HEK293 (cell line): ENCODE measurements at regions not wholly inside any gene's neighbourhood (a gene's known extent, or its start where the extent isn't known, plus 50 kb on each side); places are given as distances from the start of the nearest gene placed in this dataset.
"Not testable (repeated sequence)": the region's sequence is repeated elsewhere in the genome, so short reads cannot be mapped to it uniquely, and the experiment has no call there.

Experiments used
- CTCF ChIA-PET: fragments of 350-600 bp; formaldehyde crosslinking; extraction: SDS; loops from one replicate; lab custom pipeline; 2021; ENCODE audit warnings: antibody characterized with exemption; lab: Yijun Ruan, JAX
- POLR2A ChIA-PET: fragments of 300-600 bp; formaldehyde crosslinking; extraction: SDS; loops from one replicate; lab custom pipeline; 2020; ENCODE audit warnings: antibody characterized with exemption, inconsistent platforms; lab: Yijun Ruan, JAX
- H3K27ac ChIP-seq: fragments of 200-500 bp; sonication (Bioruptor generic); 2 replicates; pipeline ENCODE4 v1.5.1; 2014; ENCODE audit warnings: low read depth, low read length, control low read depth, inconsistent platforms; ENCODE audit errors: extremely low read depth
- H3K36me3 ChIP-seq, 2 experiments: fragments of 200-500 bp in 1 of 2; sonication (Bioruptor generic) in 1 of 2; 1 replicate in 1 of 2; 2 replicates in 1 of 2; pipeline ENCODE4 v1.5.1; 2014 to 2017; ENCODE audit warnings: inconsistent platforms in 2 of 2, low read length in 2 of 2; ENCODE audit not compliant: control insufficient read depth in 2 of 2, insufficient read depth in 1 of 2
- H3K4me1 ChIP-seq: fragments of 200-500 bp; sonication (Bioruptor generic); 2 replicates; pipeline ENCODE4 v1.5.1; 2014; ENCODE audit warnings: mild to moderate bottlenecking, low read length, inconsistent platforms; ENCODE audit not compliant: control insufficient read depth, insufficient read depth
- H3K4me3 ChIP-seq: 2 replicates; pipeline ENCODE4 v1.5.1; 2011; ENCODE audit warnings: low read depth, mild to moderate bottlenecking, control low read depth, low read length, moderate library complexity
- H3K9me3 ChIP-seq: fragments of 200-500 bp; sonication (Bioruptor generic); 2 replicates; pipeline ENCODE4 v1.5.1; 2014; ENCODE audit warnings: low read depth, low read length, inconsistent platforms; ENCODE audit not compliant: control insufficient read depth, insufficient read depth
- GLI2 ChIP-seq: fragments of 450-650 bp; formaldehyde crosslinking; IDR thresholded peaks from 2 replicates; pipeline ENCODE4; 2017; ENCODE audit warnings: missing biosample characterization, missing genetic modification characterization, low read depth, borderline replicate concordance
- HOXC10 ChIP-seq: sonication (generic); formaldehyde crosslinking; IDR thresholded peaks from 2 replicates; pipeline ENCODE4 v1.8.1; 2023; ENCODE audit warnings: mild to moderate bottlenecking, missing genetic modification reagents
- KLF1 ChIP-seq: fragments of 450-650 bp; formaldehyde crosslinking; IDR thresholded peaks from 2 replicates; pipeline ENCODE4 v1.5.1; 2016; ENCODE audit warnings: missing biosample characterization, missing genetic modification characterization
- KLF17 ChIP-seq: fragments of 450-650 bp; formaldehyde crosslinking; IDR thresholded peaks from 2 replicates; pipeline ENCODE4 v1.5.1; 2016; ENCODE audit warnings: missing biosample characterization, missing genetic modification characterization
- PBX3 ChIP-seq: sonication (generic); formaldehyde crosslinking; IDR thresholded peaks from 2 replicates; pipeline ENCODE4 v1.8.1; 2022; ENCODE audit warnings: mild to moderate bottlenecking, moderate library complexity, missing genetic modification reagents
- ZBTB1 ChIP-seq: fragments of 450-650 bp; formaldehyde crosslinking; IDR thresholded peaks from 2 replicates; pipeline ENCODE4 v1.5.1; 2016; ENCODE audit warnings: missing biosample characterization, missing genetic modification characterization
- ZBTB6 ChIP-seq: fragments of 450-650 bp; formaldehyde crosslinking; IDR thresholded peaks from 2 replicates; pipeline ENCODE4 v1.5.1; 2017; ENCODE audit warnings: missing biosample characterization, missing genetic modification characterization
- ZNF140 ChIP-seq: fragments of 450-650 bp; formaldehyde crosslinking; IDR thresholded peaks from 2 replicates; pipeline ENCODE4 v1.5.1; 2016; ENCODE audit warnings: missing biosample characterization, missing genetic modification characterization
- ZNF148 ChIP-seq: fragments of 450-650 bp; formaldehyde crosslinking; IDR thresholded peaks from 2 replicates; pipeline ENCODE4 v1.5.0; 2017; ENCODE audit warnings: missing biosample characterization, missing genetic modification characterization, borderline replicate concordance
- ZNF211 ChIP-seq: fragments of 450-650 bp; formaldehyde crosslinking; IDR thresholded peaks from 2 replicates; pipeline ENCODE4 v1.5.1; 2016; ENCODE audit warnings: low read depth, missing biosample characterization, missing genetic modification characterization
- ZNF24 ChIP-seq: fragments of 450-650 bp; formaldehyde crosslinking; IDR thresholded peaks from 2 replicates; pipeline ENCODE4 v1.5.1; 2016; ENCODE audit warnings: missing biosample characterization, missing genetic modification characterization
- ZNF280C ChIP-seq: fragments of 450-650 bp; formaldehyde crosslinking; IDR thresholded peaks from 2 replicates; pipeline ENCODE4 v1.5.1; 2016; ENCODE audit warnings: missing biosample characterization, missing genetic modification characterization
- ZNF335 ChIP-seq: fragments of 450-650 bp; formaldehyde crosslinking; conservative IDR thresholded peaks from 2 replicates; pipeline ENCODE4 v1.5.1; 2016; ENCODE audit warnings: missing biosample characterization, missing genetic modification characterization
- ZNF341 ChIP-seq: fragments of 450-650 bp; formaldehyde crosslinking; IDR thresholded peaks from 2 replicates; pipeline ENCODE4; 2016; ENCODE audit warnings: low read depth, missing biosample characterization, missing genetic modification characterization
- ZNF362 ChIP-seq: fragments of 450-650 bp; formaldehyde crosslinking; IDR thresholded peaks from 2 replicates; pipeline ENCODE4 v1.5.1; 2016; ENCODE audit warnings: missing biosample characterization, missing genetic modification characterization
- ZNF473 ChIP-seq: fragments of 450-650 bp; formaldehyde crosslinking; IDR thresholded peaks from 2 replicates; pipeline ENCODE4 v1.5.1; 2017; ENCODE audit warnings: missing biosample characterization, missing genetic modification characterization
- ZNF600 ChIP-seq: fragments of 450-650 bp; formaldehyde crosslinking; IDR thresholded peaks from 2 replicates; pipeline ENCODE4 v1.5.1; 2016; ENCODE audit warnings: missing biosample characterization, missing genetic modification characterization
- ZNF664 ChIP-seq: fragments of 450-650 bp; formaldehyde crosslinking; IDR thresholded peaks from 2 replicates; pipeline ENCODE4 v1.5.1; 2016; ENCODE audit warnings: missing biosample characterization, missing genetic modification characterization
- ZNF670 ChIP-seq: fragments of 450-650 bp; formaldehyde crosslinking; IDR thresholded peaks from 2 replicates; pipeline ENCODE4 v1.5.1; 2016; ENCODE audit warnings: missing biosample characterization, missing genetic modification characterization, low read depth
- ZNF701 ChIP-seq: fragments of 450-650 bp; formaldehyde crosslinking; IDR thresholded peaks from 2 replicates; pipeline ENCODE4 v1.5.1; 2016; ENCODE audit warnings: missing biosample characterization, missing genetic modification characterization
- ZNF791 ChIP-seq: fragments of 450-650 bp; formaldehyde crosslinking; IDR thresholded peaks from 2 replicates; pipeline ENCODE4 v1.5.1; 2016; ENCODE audit warnings: missing biosample characterization, missing genetic modification characterization
- ZNF792 ChIP-seq: fragments of 450-650 bp; formaldehyde crosslinking; IDR thresholded peaks from 2 replicates; pipeline ENCODE4 v1.5.1; 2016; ENCODE audit warnings: missing biosample characterization, missing genetic modification characterization
- ZNF830 ChIP-seq: fragments of 450-650 bp; IDR thresholded peaks from 2 replicates; pipeline ENCODE4 v1.5.0; 2018; ENCODE audit warnings: missing biosample characterization, missing genetic modification characterization, low read depth, mild to moderate bottlenecking, moderate library complexity

GRCh38 chr17:83026311-83026811 is 53.0 kb upstream of the METRNL start:
- Histone ChIP-seq H3K4me1 (no peaks in the 10 kb centered on the region), H3K9me3 (no peaks in the 10 kb centered on the region), H3K4me3 (no peak overlapping the region), H3K27ac (no peak overlapping the region), H3K36me3 (peaks cover 0 to under 1% of the 10 kb centered on the region in 2 experiments; a peak in 1 of 3 replicates)
- ChIA-PET POLR2A (no interaction called here), CTCF (interaction anchor here (1.0 kb wide), 1 partner anchor 244 kb away, joined by 5 read pairs; no protein-coding TSS in a partner anchor)
- no peak for TF ChIP-seq ZNF830
- TF ChIP-seq ZNF362 (tag by site-specific recombination), result no peak
- TF ChIP-seq ZNF701, result no peak
- TF ChIP-seq HOXC10 (CRISPR knock-in tag), result no peak
- no peak for TF ChIP-seq ZNF24
- TF ChIP-seq ZNF335, result no peak
- no peak for TF ChIP-seq PBX3
- TF ChIP-seq, all 188 proteins: peak for 0

GRCh38 chr17:83026921-83027320 is 52.5 kb upstream of the METRNL start:
- H3K9me3 ChIP-seq, POLR2A ChIA-PET, H3K36me3 ChIP-seq, H3K27ac ChIP-seq, H3K4me1 ChIP-seq, H3K4me3 ChIP-seq: not testable (repeated sequence)
- CTCF ChIA-PET, result interaction anchor here (1.0 kb wide), 1 partner anchor 245 kb away, joined by 5 read pairs; no protein-coding TSS in a partner anchor
- TF ChIP-seq KLF1 (tag by site-specific recombination) (peak; percentile 57; the same call in 1 of the 2 replicates), KLF17 (tag by site-specific recombination) (peak; percentile 86; the same call in 1 of the 2 replicates)

- Histone ChIP-seq H3K4me3 (no peak overlapping the region), H3K27ac (no peak overlapping the region), H3K4me1 (no peaks in the 10 kb centered on the region), H3K36me3 (peaks cover 0 to 6% of the 10 kb centered on the region in 2 experiments; a peak in 1 of 3 replicates), H3K9me3 (no peaks in the 10 kb centered on the region)
- CTCF ChIA-PET, result interaction anchor here (0.7 kb wide), 1 partner anchor 161 kb away, joined by 6 read pairs; no protein-coding TSS in a partner anchor
- POLR2A ChIA-PET, result no interaction called here
- TF ChIP-seq ZNF792 (tag by site-specific recombination), result no peak
- TF ChIP-seq ZNF791 (tag by site-specific recombination), result no peak
- TF ChIP-seq ZNF664 (tag by site-specific recombination), result no peak
- TF ChIP-seq ZBTB6, result no peak
- no peak for TF ChIP-seq ZNF473 (tag by site-specific recombination)
- TF ChIP-seq ZNF140 (tag by site-specific recombination), result no peak
- no peak for TF ChIP-seq ZBTB1
- no peak for TF ChIP-seq ZNF670 (tag by site-specific recombination)
- no peak for TF ChIP-seq GLI2 (tag by site-specific recombination)
- no peak for TF ChIP-seq ZNF148 (tag by site-specific recombination)
- TF ChIP-seq ZNF211 (tag by site-specific recombination), result no peak
- TF ChIP-seq ZNF280C (tag by site-specific recombination), result no peak
- no peak for TF ChIP-seq ZNF341 (tag by site-specific recombination)
- TF ChIP-seq ZNF600 (tag by site-specific recombination), result no peak
Measured at GRCh38 chr17:83028851-83029250, 50.6 kb upstream of the METRNL start.
